Smooth muscle cell (in vitro differentiated cells): ENCODE measurements at regions not wholly inside any gene's neighbourhood (a gene's known extent, or its start where the extent isn't known, plus 50 kb on each side); places are given as distances from the start of the nearest gene placed in this dataset.

Experiments
- DNase-seq: peaks from one replicate; lab custom pipeline; 2025; ENCODE audit not compliant: unreplicated experiment; lab: John Stamatoyannopoulos, UW
- H2AFZ ChIP-seq: fragments of 200-600 bp; sonication (generic); 2 replicates; pipeline ENCODE4 v1.6.0; 2016; ENCODE audit warnings: antibody characterized with exemption, low read depth, mild to moderate bottlenecking
- H3F3A ChIP-seq: fragments of 200-600 bp; sonication (generic); 2 replicates; pipeline ENCODE4 v1.6.0; 2017; ENCODE audit warnings: antibody characterized with exemption, low read depth
- H3K27ac ChIP-seq: fragments of 200-600 bp; sonication (generic); 2 replicates; pipeline ENCODE4 v1.5.1; 2016; ENCODE audit warnings: low read depth, mild to moderate bottlenecking
- H3K27me3 ChIP-seq: fragments of 200-600 bp; sonication (generic); 2 replicates; pipeline ENCODE4 v1.6.1; 2016; ENCODE audit warnings: low read depth, mild to moderate bottlenecking
- H3K36me3 ChIP-seq: fragments of 200-600 bp; sonication (generic); 2 replicates; pipeline ENCODE4 v1.5.1; 2016; ENCODE audit warnings: low read depth
- H3K4me1 ChIP-seq: fragments of 200-600 bp; sonication (generic); 2 replicates; pipeline ENCODE4 v1.5.1; 2016; ENCODE audit warnings: low read depth
- H3K4me2 ChIP-seq: fragments of 200-600 bp; sonication (generic); 2 replicates; pipeline ENCODE4 v1.6.0; 2016; ENCODE audit warnings: mild to moderate bottlenecking
- H3K4me3 ChIP-seq: fragments of 200-600 bp; sonication (generic); 2 replicates; pipeline ENCODE4 v1.5.1; 2016; ENCODE audit warnings: mild to moderate bottlenecking
- H3K79me2 ChIP-seq: fragments of 200-600 bp; sonication (generic); 2 replicates; pipeline ENCODE4 v1.6.0; 2016; ENCODE audit warnings: low read depth, mild to moderate bottlenecking
- H3K9ac ChIP-seq: fragments of 200-600 bp; sonication (generic); 2 replicates; pipeline ENCODE4 v1.6.0; 2016; ENCODE audit warnings: low read depth
- H3K9me3 ChIP-seq: fragments of 200-600 bp; sonication (generic); replicated peaks from 2 replicates; pipeline ENCODE4 v1.5.1; 2016; ENCODE audit warnings: low read depth
- H4K20me1 ChIP-seq: fragments of 200-600 bp; sonication (generic); 2 replicates; pipeline ENCODE4 v1.6.0; 2016; ENCODE audit warnings: low read depth
- WGBS: methylation state at CpG from one replicate; pipeline ENCODE4 v1.1.7; 2016; ENCODE audit warnings: low lambda C conversion rate; 5-methylcytosine and 5-hydroxymethylcytosine counted together
- TF ChIP-seq, protein P1 (sequence below): fragments of 200-600 bp; sonication (generic); IDR thresholded peaks from 2 replicates; pipeline ENCODE4 v1.5.1; 2017; ENCODE audit warnings: borderline replicate concordance, mild to moderate bottlenecking, antibody characterized with exemption; ENCODE audit not compliant: insufficient read depth, poor library complexity, severe bottlenecking

DNA sequence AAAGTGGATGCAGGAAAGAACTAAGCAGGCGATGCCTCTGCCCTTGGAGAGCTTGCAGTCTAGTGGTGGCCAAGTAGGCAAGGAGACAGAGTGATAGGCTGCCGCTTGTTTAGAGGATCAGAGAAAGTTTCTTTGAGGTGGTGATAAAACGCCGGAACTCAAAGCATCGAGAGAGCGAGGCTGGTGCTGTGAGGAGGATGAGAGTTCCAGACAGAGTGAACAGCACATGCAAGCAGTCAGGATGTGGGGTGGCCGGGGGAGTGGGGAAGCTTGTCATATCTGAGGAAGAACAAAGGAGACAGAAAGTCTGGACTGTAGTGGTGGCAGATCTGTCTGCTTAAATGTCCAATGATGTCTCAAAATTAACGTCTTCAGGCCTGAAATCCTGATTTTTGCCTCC is 319.7 kb downstream of the SNAPC1 start:
- no peak overlapping the region for H2AFZ ChIP-seq
- no peaks in the 10 kb centered on the region for H3K4me1 ChIP-seq
- no peaks in the 10 kb centered on the region for H4K20me1 ChIP-seq
- no peak overlapping the region for H3K9ac ChIP-seq
- H3K79me2 ChIP-seq = no peaks in the 10 kb centered on the region
- no peaks in the 10 kb centered on the region for H3K9me3 ChIP-seq
- 84% methylated on average over 8 of the region's 8 CpGs for WGBS
- H3K36me3 ChIP-seq = no peaks in the 10 kb centered on the region
- no peak overlapping the region for H3K27ac ChIP-seq
- TF ChIP-seq, protein P1, sequence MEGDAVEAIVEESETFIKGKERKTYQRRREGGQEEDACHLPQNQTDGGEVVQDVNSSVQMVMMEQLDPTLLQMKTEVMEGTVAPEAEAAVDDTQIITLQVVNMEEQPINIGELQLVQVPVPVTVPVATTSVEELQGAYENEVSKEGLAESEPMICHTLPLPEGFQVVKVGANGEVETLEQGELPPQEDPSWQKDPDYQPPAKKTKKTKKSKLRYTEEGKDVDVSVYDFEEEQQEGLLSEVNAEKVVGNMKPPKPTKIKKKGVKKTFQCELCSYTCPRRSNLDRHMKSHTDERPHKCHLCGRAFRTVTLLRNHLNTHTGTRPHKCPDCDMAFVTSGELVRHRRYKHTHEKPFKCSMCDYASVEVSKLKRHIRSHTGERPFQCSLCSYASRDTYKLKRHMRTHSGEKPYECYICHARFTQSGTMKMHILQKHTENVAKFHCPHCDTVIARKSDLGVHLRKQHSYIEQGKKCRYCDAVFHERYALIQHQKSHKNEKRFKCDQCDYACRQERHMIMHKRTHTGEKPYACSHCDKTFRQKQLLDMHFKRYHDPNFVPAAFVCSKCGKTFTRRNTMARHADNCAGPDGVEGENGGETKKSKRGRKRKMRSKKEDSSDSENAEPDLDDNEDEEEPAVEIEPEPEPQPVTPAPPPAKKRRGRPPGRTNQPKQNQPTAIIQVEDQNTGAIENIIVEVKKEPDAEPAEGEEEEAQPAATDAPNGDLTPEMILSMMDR = no peak
- H3F3A ChIP-seq = no peaks in the 10 kb centered on the region
- DNase-seq = no peak
- H3K27me3 ChIP-seq = no peaks in the 10 kb centered on the region
- H3K4me3 ChIP-seq = no peak overlapping the region
- no peak overlapping the region for H3K4me2 ChIP-seq

DNA sequence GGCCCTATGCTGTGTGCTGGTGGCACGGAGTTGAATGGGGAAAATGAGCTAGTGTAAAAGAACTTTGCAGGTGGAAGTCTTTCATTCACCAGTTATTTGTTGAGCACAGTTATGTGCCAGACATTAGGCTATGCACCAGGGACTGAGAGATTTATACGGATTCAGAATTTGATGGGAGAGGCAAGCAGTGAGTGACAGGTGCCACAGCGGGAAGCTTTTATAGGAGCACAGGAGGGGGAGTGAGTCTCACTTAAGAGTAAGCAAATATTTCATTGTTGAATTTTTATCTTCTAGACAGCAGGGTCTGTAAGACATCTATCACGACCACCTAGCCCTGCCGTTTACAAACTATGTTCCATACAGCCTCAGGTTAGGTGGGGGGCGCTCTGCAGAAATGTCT is 320.6 kb downstream of the SNAPC1 start:
- TF ChIP-seq, protein P1 = no peak
- H3K4me2 ChIP-seq = no peak overlapping the region
- H3K9me3 ChIP-seq = no peaks in the 10 kb centered on the region
- H3K27me3 ChIP-seq = no peaks in the 10 kb centered on the region
- no peak for DNase-seq
- 90% methylated on average over 6 of the region's 6 CpGs for WGBS
- no peaks in the 10 kb centered on the region for H3F3A ChIP-seq
- no peaks in the 10 kb centered on the region for H4K20me1 ChIP-seq
- H3K4me3 ChIP-seq = no peak overlapping the region
- H3K36me3 ChIP-seq = no peaks in the 10 kb centered on the region
- H3K27ac ChIP-seq = no peak overlapping the region
- H3K4me1 ChIP-seq = no peaks in the 10 kb centered on the region
- H2AFZ ChIP-seq = no peak overlapping the region
- H3K9ac ChIP-seq = no peak overlapping the region
- no peaks in the 10 kb centered on the region for H3K79me2 ChIP-seq

DNA sequence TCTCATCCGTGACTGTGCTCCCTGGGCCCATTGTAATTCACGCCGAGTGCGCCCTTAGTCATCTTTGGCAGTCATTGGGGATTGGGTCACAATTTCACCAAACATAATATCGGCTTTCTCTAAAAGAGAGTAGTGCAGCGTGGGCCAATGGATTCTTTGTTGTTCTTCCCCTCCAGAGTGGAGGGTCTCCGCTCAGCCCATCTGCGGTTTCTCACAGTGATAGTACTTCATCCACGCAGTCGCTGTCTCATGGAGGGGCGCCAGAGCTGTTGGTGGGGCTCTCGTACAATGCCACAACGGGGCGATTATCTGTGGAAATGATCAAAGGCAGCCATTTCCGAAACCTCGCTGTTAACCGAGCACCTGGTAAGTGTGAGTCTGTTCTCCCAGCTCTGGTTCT is 321.8 kb downstream of the SNAPC1 start:
- WGBS = 92% methylated on average over 17 of the region's 17 CpGs
- Histone ChIP-seq H3K27me3 (no peaks in the 10 kb centered on the region), H2AFZ (no peak overlapping the region), H3K9me3 (no peaks in the 10 kb centered on the region), H3K4me2 (no peak overlapping the region), H3K4me3 (no peak overlapping the region), H3K27ac (no peak overlapping the region), H4K20me1 (no peaks in the 10 kb centered on the region), H3K4me1 (no peaks in the 10 kb centered on the region), H3K79me2 (no peaks in the 10 kb centered on the region), H3F3A (no peaks in the 10 kb centered on the region), H3K9ac (no peak overlapping the region), H3K36me3 (no peaks in the 10 kb centered on the region)
- TF ChIP-seq, protein P1 = no peak
- DNase-seq = no peak

- no peak for DNase-seq
- no peaks in the 10 kb centered on the region for H3K36me3 ChIP-seq
- H3K4me2 ChIP-seq = no peak overlapping the region
- TF ChIP-seq, protein P1 = no peak
- H3K27me3 ChIP-seq = no peaks in the 10 kb centered on the region
- H3K4me1 ChIP-seq = no peaks in the 10 kb centered on the region
- no peaks in the 10 kb centered on the region for H3F3A ChIP-seq
- H3K9ac ChIP-seq = no peak overlapping the region
- no peak overlapping the region for H3K27ac ChIP-seq
- H2AFZ ChIP-seq = no peak overlapping the region
- H3K4me3 ChIP-seq = no peak overlapping the region
- H3K9me3 ChIP-seq = no peaks in the 10 kb centered on the region
- no peaks in the 10 kb centered on the region for H3K79me2 ChIP-seq
- H4K20me1 ChIP-seq = no peaks in the 10 kb centered on the region
- 94% methylated on average over 14 of the region's 14 CpGs for WGBS
Observed at GRCh38 chr14:62087191-62087590, 325.0 kb downstream of the SNAPC1 start.
